ENCODE measurements at regions not wholly inside any gene's neighbourhood (a gene's known extent, or its start where the extent isn't known, plus 50 kb on each side); places are given as distances from the start of the nearest gene placed in this dataset.
A peak's percentile ranks its signal among the peaks of the same experiment; 100 is the strongest.
"Not testable (repeated sequence)": the region's sequence is repeated elsewhere in the genome, so short reads cannot be mapped to it uniquely, and the experiment has no call there.

GRCh38 chr16:21535201-21535600 is 64.2 kb upstream of the METTL9 start:
- not testable (repeated sequence) for ATAC-seq

- ATAC-seq: not testable (repeated sequence)
Measured at GRCh38 chr16:21536740-21537139, 62.6 kb upstream of the METTL9 start.

DNA sequence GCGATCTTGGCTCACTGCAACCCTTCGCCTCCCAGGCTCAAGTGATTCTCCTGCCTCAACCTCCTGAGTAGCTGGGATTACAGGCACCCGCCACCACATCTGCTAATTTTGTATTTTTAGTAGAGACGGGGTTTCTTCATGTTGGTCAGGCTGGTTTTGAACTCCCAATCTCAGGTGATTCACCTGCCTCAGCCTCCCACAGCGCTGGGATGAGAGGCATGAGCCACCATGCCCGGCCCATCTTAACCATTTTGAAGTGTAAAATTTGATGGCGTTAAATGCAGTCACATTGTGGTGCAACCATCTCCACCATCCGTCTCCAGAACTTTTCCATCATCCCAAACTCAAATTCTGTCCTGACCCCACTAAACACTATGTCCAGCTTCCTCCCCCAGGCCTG is 61.8 kb upstream of the METTL9 start:
- ATAC-seq: not testable (repeated sequence)

DNA sequence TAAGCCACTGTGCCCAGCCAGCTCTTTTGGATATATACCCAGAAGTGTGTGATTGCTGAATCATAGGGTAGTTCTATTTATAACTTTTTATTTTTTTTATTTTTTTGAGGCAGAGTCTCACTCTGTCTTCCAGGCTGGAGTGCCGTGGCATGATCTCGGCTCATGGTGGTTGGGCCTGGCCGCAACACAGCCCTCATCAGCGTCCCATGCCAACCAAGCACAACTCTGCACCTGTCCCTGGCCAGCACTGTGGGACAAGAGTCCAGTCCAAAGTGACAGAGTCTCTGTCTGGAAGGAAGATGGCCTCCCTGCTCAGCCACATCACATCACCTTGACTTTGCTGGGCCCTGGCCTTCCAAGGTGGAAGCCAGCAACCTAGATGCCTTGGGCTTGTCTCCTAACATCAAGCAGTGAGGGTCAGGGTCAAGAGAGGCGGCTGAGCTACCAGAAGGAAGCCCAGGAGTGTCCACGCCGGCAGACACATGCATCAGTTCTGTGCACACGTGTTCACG is 60.2 kb upstream of the METTL9 start:
- ATAC-seq: not testable (repeated sequence)

DNA sequence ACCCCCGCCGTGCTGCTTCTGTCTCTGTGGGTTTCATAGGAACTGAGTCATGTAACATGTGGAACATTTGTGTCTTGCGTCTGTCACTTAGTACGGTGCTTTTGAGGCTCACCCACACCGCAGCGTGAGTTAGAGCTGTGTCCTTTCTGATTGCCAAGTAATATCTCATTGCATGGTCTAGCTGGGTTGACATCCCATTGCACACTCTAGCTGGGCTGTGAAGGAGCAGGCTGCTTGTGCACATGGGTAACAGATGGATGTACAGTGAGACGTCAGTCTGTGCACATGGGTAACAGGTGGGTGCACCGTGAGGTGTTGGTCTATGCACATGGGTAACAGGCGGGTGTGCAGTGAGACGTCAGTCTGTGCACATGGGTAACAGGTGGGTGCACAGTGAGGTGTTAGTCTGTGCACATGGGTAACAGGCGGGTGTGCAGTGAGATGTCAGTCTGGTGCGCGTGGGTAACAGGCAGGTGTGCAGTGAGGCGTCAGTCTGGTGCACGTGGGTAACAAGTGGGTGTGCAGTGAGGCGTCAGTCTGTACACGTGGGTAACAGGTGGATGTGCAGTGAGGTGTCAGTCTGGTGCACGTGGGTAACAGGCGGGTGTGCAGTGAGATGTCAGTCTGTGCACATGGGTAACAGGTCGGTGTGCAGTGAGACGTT is 58.5 kb upstream of the METTL9 start:
- peak; percentile 35 for ATAC-seq

- ATAC-seq: peak; percentile 37
Measured at GRCh38 chr16:21541611-21542051, 57.7 kb upstream of the METTL9 start.

DNA sequence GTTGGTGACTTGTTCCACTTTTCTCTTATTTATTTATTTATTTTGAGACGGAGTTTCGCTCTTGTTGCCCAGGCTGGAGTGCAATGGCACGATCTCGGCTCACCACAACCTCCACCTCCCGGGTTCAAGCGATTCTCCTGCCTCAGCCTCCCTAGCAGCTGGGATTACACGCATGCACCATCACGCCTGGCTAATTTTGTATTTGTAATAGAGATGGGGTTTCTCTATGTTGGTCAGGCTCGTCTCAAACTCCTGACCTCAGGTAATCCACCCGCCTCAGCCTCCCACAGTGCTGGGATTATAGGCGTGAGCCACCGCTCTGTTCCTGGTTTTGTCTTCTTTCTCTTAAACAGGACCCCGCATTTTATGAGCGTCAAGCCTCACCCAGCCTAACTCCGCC is 57.3 kb upstream of the METTL9 start:
- ATAC-seq: not testable (repeated sequence)

- not testable (repeated sequence) for ATAC-seq
Measured at GRCh38 chr16:21542491-21543124, 56.8 kb upstream of the METTL9 start.

DNA sequence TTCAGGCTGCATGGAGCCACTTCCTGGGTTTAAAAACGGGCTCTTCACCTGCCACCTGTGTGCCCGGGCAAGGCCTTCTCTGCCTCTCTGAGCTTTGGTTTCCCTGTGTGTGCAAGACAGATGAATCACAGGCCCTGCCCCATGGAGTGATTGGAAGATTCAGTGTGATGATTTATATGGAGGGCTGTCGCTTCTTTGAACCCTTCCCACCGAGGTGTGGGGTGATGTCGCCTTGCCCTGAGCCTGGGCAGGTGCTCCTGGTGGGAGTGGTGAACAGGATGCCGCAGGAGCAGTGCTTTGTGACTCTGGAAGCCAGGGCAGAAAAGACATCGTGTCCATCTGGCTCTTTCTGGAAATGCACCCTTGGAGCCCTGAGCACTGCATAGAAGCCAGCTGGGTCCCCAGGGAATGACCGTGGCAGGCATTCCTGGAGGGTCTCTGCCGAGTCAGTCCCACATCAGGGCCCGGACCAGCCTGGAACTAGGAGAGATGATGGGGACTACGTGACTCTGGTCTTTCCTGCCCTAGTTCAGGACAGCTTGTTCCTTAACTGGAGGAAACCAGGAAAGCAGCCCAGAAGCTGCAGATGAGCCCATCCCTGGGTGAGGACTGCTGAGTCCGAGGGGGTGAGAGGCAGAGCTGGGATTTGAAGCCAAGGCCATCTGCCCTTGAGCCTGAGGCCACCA is 56.1 kb upstream of the METTL9 start:
- ATAC-seq: peak; percentile 79

- ATAC-seq: not testable (repeated sequence)
Measured at GRCh38 chr16:21545664-21546326, 53.6 kb upstream of the METTL9 start.

DNA sequence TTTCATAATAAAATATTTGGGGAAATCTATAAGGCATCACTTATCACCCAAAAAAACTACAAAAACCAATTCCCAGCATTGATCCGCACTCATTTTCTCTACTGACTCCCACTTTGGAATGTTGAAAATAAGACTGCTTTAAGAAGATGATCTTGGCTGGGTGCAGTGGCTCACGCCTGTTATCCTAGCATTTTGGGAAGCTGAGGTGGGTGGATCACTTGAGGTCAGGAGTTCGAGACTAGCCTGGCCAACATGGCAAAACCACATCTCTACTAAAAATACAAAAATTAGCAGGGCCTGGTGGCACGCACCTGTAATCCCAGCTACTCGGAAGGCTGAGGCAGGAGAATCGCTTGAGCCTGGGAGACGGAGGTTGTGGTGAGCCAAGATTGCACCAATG is 50.0 kb upstream of the METTL9 start:
- ATAC-seq: not testable (repeated sequence)
